ENCODE measurements at regions not wholly inside any gene's neighbourhood (a gene's known extent, or its start where the extent isn't known, plus 50 kb on each side); places are given as distances from the start of the nearest gene placed in this dataset.
"Not testable (repeated sequence)": the region's sequence is repeated elsewhere in the genome, so short reads cannot be mapped to it uniquely, and the experiment has no call there.

GRCh38 chr13:37295573-37295972 is 190.1 kb upstream of the CSNK1A1L start:
- DNase-seq: no peak

- no peak for DNase-seq
Observed at GRCh38 chr13:37295071-37295470, 189.6 kb upstream of the CSNK1A1L start.

GRCh38 chr13:37294472-37294871 is 189.0 kb upstream of the CSNK1A1L start:
- DNase-seq: no peak

- DNase-seq: no peak
Observed at GRCh38 chr13:37293295-37293694, 187.8 kb upstream of the CSNK1A1L start.

GRCh38 chr13:37290716-37291505 is 185.4 kb upstream of the CSNK1A1L start:
- no peak for DNase-seq

- no peak for DNase-seq
Observed at GRCh38 chr13:37289212-37289935, 183.9 kb upstream of the CSNK1A1L start.

GRCh38 chr13:37288057-37288720 is 182.7 kb upstream of the CSNK1A1L start:
- DNase-seq: no peak

GRCh38 chr13:37280231-37280630 is 174.8 kb upstream of the CSNK1A1L start:
- not testable (repeated sequence) for DNase-seq

GRCh38 chr13:37277435-37278144 is 172.1 kb upstream of the CSNK1A1L start:
- DNase-seq: no peak

- no peak for DNase-seq
Observed at GRCh38 chr13:37277007-37277406, 171.5 kb upstream of the CSNK1A1L start.

- peak; percentile 30 for DNase-seq
Observed at GRCh38 chr13:37274569-37275497, 169.4 kb upstream of the CSNK1A1L start.

- no peak for DNase-seq
Observed at GRCh38 chr13:37273836-37274235, 168.4 kb upstream of the CSNK1A1L start.

GRCh38 chr13:37270226-37271001 is 164.9 kb upstream of the CSNK1A1L start:
- no peak for DNase-seq

- no peak for DNase-seq
Observed at GRCh38 chr13:37263871-37264270, 158.4 kb upstream of the CSNK1A1L start.

- no peak for DNase-seq
Observed at GRCh38 chr13:37257706-37258105, 152.2 kb upstream of the CSNK1A1L start.

- DNase-seq: no peak
Observed at GRCh38 chr13:37257051-37257450, 151.6 kb upstream of the CSNK1A1L start.

GRCh38 chr13:37241786-37242185 is 136.3 kb upstream of the CSNK1A1L start:
- no peak for DNase-seq

- no peak for DNase-seq
Observed at GRCh38 chr13:37230346-37230745, 124.9 kb upstream of the CSNK1A1L start.

GRCh38 chr13:37229931-37230330 is 124.5 kb upstream of the CSNK1A1L start:
- DNase-seq: no peak

- no peak for DNase-seq
Observed at GRCh38 chr13:37226971-37227370, 121.5 kb upstream of the CSNK1A1L start.

All from renal pelvis (tissue), 1 donor.